ENCODE measurements at regions not wholly inside any gene's neighbourhood (a gene's known extent, or its start where the extent isn't known, plus 50 kb on each side); places are given as distances from the start of the nearest gene placed in this dataset.

DNA sequence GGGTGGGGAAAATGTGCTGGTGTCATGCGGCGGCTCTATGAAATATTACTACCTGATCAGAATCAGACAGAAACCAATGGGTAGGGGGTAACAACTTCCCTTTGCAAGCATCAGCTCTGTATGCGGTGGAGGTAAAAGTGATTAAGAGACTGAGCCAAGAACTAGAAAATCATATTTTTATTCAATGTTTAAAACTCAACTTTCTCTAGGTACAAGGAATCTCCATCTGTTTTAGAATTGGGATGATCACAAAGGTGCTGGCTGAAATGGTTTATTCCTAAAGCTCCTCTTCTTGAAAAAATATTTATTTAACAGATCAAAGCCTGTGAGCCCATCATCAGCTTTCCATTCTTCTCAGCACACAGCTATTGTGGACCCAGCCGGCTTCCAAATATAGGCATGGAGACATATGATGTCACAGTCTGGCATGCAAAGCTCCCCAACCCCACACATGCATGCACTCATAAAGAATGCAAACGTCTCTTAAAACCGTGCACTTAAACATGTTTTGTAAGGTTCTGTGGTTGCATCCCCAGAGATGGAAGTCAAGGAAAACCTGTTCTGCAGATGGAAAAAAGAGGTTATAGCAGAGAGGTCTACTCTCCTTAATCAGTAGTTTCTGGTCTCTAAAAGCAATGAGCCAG, 126.0 kb downstream of the SKIDA1 start:
- DNase-seq = no peak

DNA sequence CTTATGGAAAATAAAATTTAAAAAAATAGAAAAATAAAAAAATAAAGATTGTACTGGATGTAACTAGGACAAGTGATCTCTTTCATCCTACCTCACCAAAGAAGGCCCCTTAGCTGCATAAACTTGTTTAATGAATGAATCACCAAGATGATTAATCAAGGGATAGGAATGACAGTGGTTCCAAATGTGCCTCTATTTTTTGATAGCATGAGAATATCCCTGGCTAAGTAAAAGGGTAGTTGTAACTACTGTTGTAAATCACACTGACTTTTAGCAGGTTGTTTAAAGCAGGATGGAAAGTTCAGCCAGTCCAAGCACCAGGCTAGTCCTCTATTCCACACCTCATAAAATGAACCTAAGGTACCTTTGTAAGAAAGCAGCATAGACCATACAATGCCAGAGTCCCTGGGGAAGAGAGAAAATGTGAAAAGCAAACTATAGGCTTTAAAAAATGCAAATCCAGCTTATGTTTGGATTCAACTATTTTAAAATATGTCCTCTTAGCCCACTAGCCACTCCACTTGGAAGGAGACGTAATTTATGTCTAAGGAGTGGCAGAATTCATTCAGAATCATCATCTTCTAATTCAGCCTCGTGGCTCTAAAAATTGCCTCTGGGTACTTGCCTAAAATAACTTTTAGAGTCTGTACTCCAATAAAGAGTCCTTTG, 126.8 kb downstream of the SKIDA1 start:
- H3K27ac ChIP-seq = no peak overlapping the region
- no peak for DNase-seq
- H3K4me1 ChIP-seq = no peaks in the 10 kb centered on the region
- TF ChIP-seq POLR2A (IDR thresholded peaks at IDR 0.05) (no peak), POLR2AphosphoS5 (IDR thresholded peaks at IDR 0.05) (no peak)
- TF ChIP-seq, protein P1, sequence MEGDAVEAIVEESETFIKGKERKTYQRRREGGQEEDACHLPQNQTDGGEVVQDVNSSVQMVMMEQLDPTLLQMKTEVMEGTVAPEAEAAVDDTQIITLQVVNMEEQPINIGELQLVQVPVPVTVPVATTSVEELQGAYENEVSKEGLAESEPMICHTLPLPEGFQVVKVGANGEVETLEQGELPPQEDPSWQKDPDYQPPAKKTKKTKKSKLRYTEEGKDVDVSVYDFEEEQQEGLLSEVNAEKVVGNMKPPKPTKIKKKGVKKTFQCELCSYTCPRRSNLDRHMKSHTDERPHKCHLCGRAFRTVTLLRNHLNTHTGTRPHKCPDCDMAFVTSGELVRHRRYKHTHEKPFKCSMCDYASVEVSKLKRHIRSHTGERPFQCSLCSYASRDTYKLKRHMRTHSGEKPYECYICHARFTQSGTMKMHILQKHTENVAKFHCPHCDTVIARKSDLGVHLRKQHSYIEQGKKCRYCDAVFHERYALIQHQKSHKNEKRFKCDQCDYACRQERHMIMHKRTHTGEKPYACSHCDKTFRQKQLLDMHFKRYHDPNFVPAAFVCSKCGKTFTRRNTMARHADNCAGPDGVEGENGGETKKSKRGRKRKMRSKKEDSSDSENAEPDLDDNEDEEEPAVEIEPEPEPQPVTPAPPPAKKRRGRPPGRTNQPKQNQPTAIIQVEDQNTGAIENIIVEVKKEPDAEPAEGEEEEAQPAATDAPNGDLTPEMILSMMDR (IDR thresholded peaks at IDR 0.05 in 8 of 11, conservative IDR thresholded peaks at IDR 0.05 in 3 of 11) = no peak
- H3K4me3 ChIP-seq = no peak overlapping the region
- H3K36me3 ChIP-seq = no peaks in the 10 kb centered on the region
- H3K27me3 ChIP-seq (replicated peaks in 1 of 7) = peaks cover 0 to 3% (median 0%) of the 10 kb centered on the region in 7 donors
- intact Hi-C loops (cut with DNase I; ENCODE audit: low total_unique reads) = no loop called here
- WGBS, 5 donors = 40 to 73% (median 51%) methylated on average over 2 of the region's 2 CpGs
- peaks cover 0 to 19% (median 6%) of the 10 kb centered on the region in 8 donors for H3K9me3 ChIP-seq

More for the DNA sequence above, 126.0 kb downstream of the SKIDA1 start:
- Histone ChIP-seq H3K4me3 (no peak overlapping the region), H3K36me3 (no peaks in the 10 kb centered on the region), H3K27ac (no peak overlapping the region), H3K27me3 (replicated peaks in 1 of 7) (peaks cover 0 to 3% (median 0%) of the 10 kb centered on the region in 7 donors), H3K9me3 (peaks cover 0 to 13% (median 6%) of the 10 kb centered on the region in 8 donors), H3K4me1 (no peaks in the 10 kb centered on the region)
- no peak for TF ChIP-seq POLR2A (IDR thresholded peaks at IDR 0.05)
- no peak for TF ChIP-seq POLR2AphosphoS5 (IDR thresholded peaks at IDR 0.05)
- TF ChIP-seq, protein P1 (IDR thresholded peaks at IDR 0.05 in 8 of 11, conservative IDR thresholded peaks at IDR 0.05 in 3 of 11) = no peak
- WGBS, 5 donors = 43 to 57% (median 44%) methylated on average over 6 of the region's 6 CpGs
- intact Hi-C loops (cut with DNase I; ENCODE audit: low total_unique reads) = no loop called here

DNA sequence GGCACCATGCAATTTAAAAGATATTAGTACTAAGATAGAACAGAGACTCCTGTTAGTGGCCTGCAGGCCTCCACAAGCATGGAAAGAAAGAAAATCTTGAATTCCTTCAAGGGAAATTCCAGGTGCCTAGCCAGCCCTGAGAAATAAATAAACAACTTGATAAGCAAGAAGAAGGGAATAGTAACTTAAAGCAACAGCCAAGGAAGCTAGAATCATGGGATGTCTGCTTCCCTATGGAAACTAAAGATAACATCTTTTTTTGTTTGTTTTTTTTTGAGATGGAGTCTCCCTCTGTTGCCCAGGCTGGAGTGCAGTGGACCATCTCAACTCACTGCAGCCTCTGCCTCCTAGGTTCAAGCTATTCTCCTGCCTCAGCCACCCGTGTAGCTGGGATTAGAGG, 128.6 kb downstream of the SKIDA1 start:
- no peaks in the 10 kb centered on the region for H3K36me3 ChIP-seq
- intact Hi-C loops (cut with DNase I; ENCODE audit: low total_unique reads) = no loop called here
- no peak for DNase-seq
- H3K27me3 ChIP-seq (replicated peaks in 1 of 7) = peaks cover 0 to 3% (median 0%) of the 10 kb centered on the region in 7 donors
- H3K9me3 ChIP-seq = peaks cover 0 to 19% (median 6%) of the 10 kb centered on the region in 8 donors
- TF ChIP-seq, protein P1 (IDR thresholded peaks at IDR 0.05 in 8 of 11, conservative IDR thresholded peaks at IDR 0.05 in 3 of 11) = no peak
- TF ChIP-seq POLR2AphosphoS5 (IDR thresholded peaks at IDR 0.05) (no peak), POLR2A (IDR thresholded peaks at IDR 0.05) (no peak)
- no peak overlapping the region for H3K4me3 ChIP-seq
- H3K27ac ChIP-seq = no peak overlapping the region
- WGBS, 5 donors = 65 to 80% (median 76%) methylated on average over 1 of the region's 1 CpG
- no peaks in the 10 kb centered on the region for H3K4me1 ChIP-seq

GRCh38 chr10:21393931-21394330, 131.6 kb downstream of the SKIDA1 start:
- intact Hi-C loops (cut with DNase I; ENCODE audit: low total_unique reads) = no loop called here
- Histone ChIP-seq H3K4me1 (no peaks in the 10 kb centered on the region), H3K27ac (no peak overlapping the region), H3K9me3 (peaks cover 0 to 19% (median 6%) of the 10 kb centered on the region in 8 donors), H3K36me3 (no peaks in the 10 kb centered on the region), H3K4me3 (no peak overlapping the region), H3K27me3 (replicated peaks in 1 of 7) (peaks cover 0 to 3% (median 0%) of the 10 kb centered on the region in 7 donors)
- no peak for DNase-seq
- TF ChIP-seq POLR2A (IDR thresholded peaks at IDR 0.05) (no peak), POLR2AphosphoS5 (IDR thresholded peaks at IDR 0.05) (no peak)
- TF ChIP-seq, protein P1 (IDR thresholded peaks at IDR 0.05 in 8 of 11, conservative IDR thresholded peaks at IDR 0.05 in 3 of 11) = no peak
- 88 to 95% (median 92%) methylated on average over 20 of the region's 20 CpGs for WGBS, 5 donors
